ENCODE measurements at regions not wholly inside any gene's neighbourhood (a gene's known extent, or its start where the extent isn't known, plus 50 kb on each side); places are given as distances from the start of the nearest gene placed in this dataset.

DNA sequence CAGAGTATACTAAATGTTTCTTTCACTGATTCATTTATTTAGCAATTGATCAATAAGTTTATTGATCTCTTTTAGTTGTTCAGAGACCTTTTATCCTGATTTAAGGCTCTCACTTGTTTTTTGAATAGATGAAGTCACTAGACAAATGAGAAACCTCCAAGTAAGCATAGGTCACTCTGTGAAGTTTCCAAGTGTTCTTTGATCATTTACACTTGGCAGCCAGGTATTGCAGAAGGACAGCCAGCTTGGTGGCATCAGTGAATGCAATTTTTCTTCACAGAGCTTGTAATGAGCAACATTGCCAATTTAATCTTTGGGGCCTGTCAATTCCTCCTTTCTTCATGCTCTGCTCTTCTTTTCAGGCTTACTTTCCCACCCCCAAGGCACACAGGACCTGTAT is 413.0 kb downstream of the OMA1 start:
- no peak for TF ChIP-seq POLR2AphosphoS5 (IDR thresholded peaks at IDR 0.05; ENCODE audit: low read depth, low read length)
- TF ChIP-seq, protein P1, sequence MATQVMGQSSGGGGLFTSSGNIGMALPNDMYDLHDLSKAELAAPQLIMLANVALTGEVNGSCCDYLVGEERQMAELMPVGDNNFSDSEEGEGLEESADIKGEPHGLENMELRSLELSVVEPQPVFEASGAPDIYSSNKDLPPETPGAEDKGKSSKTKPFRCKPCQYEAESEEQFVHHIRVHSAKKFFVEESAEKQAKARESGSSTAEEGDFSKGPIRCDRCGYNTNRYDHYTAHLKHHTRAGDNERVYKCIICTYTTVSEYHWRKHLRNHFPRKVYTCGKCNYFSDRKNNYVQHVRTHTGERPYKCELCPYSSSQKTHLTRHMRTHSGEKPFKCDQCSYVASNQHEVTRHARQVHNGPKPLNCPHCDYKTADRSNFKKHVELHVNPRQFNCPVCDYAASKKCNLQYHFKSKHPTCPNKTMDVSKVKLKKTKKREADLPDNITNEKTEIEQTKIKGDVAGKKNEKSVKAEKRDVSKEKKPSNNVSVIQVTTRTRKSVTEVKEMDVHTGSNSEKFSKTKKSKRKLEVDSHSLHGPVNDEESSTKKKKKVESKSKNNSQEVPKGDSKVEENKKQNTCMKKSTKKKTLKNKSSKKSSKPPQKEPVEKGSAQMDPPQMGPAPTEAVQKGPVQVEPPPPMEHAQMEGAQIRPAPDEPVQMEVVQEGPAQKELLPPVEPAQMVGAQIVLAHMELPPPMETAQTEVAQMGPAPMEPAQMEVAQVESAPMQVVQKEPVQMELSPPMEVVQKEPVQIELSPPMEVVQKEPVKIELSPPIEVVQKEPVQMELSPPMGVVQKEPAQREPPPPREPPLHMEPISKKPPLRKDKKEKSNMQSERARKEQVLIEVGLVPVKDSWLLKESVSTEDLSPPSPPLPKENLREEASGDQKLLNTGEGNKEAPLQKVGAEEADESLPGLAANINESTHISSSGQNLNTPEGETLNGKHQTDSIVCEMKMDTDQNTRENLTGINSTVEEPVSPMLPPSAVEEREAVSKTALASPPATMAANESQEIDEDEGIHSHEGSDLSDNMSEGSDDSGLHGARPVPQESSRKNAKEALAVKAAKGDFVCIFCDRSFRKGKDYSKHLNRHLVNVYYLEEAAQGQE (IDR thresholded peaks at IDR 0.05; ENCODE audit: insufficient read depth in 1 of 2, low read depth in 2 of 2, low read length in 2 of 2) = no peak
